GM21515 (cell line): ENCODE measurements at regions not wholly inside any gene's neighbourhood (a gene's known extent, or its start where the extent isn't known, plus 50 kb on each side); places are given as distances from the start of the nearest gene placed in this dataset.

ENCODE experiments used
- ATAC-seq: cut with Tn5 transposase; IDR thresholded peaks from one replicate; pipeline ENCODE4 v1.9.1; 2021; ENCODE audit not compliant: unreplicated experiment

DNA sequence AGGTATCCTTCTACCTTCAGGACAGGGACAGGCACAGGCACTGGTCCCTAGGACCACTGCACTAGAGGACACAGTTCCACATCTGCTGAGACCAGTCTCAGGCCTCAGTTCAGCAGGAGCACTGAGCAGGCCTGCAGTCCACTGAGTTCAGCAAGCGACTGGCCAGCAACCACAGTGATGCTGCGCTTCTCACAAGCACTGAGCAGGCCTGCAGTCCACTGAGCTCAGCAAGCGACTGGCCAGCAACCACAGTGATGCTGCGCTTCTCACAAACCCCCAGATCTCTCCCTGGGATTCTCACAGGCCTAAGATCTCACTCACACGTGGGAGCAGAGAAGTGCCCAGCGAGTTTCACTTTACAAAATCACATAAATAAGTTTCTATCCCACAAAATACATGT, 140.6 kb downstream of the IRS2 start:
- ATAC-seq: no peak

GRCh38 chr13:109644956-109645355, 141.4 kb downstream of the IRS2 start:
- no peak for ATAC-seq

- no peak for ATAC-seq
These were observed 142.2 kb downstream of the IRS2 start for GRCh38 chr13:109644069-109644750.

GRCh38 chr13:109642358-109642757, 144.0 kb downstream of the IRS2 start:
- no peak for ATAC-seq

DNA sequence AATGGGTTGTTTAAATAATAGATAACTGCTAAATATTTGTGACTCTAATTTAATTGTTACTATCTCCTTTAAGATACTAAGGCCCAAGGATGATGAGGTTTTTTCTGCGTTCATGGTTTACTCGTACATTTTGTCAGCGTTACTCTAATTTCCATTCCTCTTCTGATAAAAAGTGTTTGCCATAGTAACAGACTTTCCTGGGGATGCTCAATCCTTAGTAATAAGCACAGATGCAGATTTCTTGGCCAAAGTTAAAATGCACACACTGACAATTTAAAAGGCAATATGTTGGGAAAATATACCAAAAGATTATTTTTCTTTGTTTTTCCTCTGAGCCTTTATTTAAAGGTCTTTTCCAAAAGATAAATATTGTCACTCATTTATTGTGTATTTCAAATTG, 149.6 kb downstream of the IRS2 start:
- no peak for ATAC-seq

DNA sequence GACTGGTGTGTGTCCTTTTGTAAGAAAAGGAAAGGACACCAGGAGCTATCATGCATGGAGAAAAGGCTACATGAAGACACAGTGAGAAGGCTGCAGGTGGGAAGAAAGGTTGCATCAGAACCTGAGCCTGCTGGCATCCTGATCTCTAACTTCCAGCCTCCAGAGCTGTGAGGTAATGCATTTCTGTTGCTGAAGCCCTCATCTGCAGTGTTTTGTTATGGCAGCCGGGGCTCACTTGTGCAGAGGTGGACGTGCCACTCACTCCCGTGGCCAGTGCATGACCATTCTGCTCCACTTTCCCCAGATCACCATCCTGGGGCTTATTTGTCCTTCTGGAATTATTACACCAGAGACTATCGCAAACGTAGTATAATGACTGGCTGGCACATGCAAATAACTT, 155.3 kb downstream of the IRS2 start:
- no peak for ATAC-seq

DNA sequence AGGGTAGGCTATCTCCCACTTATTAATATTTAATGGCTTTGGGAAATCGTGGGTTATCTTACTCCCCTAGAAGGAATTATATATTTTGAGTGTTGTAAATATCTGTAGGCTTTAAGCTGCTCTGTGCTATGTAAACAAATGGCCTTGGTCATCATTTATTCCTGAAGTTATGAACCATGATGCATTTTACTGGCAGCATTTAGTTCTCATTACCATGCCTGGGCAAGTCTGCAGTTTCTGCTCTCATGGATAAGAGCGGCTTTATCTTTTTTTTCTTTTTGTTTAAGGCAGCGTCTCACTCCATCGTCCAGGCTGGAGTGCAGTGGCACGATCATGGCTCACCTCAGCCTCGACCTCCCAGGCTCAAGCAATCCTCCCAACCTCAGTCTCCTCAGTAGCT, 156.1 kb downstream of the IRS2 start:
- ATAC-seq: no peak

GRCh38 chr13:109629737-109630136, 156.6 kb downstream of the IRS2 start:
- ATAC-seq: no peak

DNA sequence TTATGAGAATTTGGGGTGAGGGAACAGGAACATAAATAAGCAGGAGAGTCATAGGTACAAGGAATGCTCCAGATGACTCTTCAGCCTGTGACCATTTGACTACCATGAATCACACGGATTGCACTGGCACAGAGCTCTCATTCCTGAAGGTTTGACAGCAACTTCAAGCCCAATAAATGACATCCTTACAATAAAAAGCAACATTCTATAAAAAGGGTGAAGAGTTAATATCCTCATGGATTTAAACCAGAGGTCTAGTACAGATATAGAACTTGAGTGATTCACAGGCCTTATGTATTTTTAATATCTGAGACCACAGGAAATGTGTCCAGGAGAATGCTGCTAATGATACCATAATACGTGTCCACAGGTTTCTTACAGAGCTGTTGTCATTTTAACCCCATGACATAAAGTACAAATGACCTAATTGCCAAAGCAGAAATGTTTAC, 158.1 kb downstream of the IRS2 start:
- ATAC-seq: no peak

DNA sequence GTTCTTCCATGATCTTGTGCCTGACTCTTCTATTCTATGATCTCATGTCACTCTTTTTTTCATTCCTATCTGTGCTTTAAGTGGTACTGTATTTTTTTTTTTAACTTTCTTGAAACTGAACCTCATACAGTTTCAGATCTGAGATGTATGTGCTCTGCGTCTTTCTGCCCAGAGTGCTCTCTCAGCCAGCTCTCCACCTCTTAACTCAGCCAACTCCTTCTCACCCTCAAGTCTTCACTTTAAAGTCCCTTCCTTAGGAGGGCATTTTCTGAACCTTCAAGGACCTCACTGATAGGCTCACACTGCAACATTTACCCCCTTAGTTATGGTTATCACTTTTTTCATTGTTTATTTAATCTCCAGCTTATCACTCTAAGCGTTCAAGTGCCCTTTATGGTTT, 158.7 kb downstream of the IRS2 start:
- ATAC-seq: no peak

GRCh38 chr13:109626386-109627171, 159.8 kb downstream of the IRS2 start:
- ATAC-seq: no peak

GRCh38 chr13:109625156-109625555, 161.2 kb downstream of the IRS2 start:
- no peak for ATAC-seq

DNA sequence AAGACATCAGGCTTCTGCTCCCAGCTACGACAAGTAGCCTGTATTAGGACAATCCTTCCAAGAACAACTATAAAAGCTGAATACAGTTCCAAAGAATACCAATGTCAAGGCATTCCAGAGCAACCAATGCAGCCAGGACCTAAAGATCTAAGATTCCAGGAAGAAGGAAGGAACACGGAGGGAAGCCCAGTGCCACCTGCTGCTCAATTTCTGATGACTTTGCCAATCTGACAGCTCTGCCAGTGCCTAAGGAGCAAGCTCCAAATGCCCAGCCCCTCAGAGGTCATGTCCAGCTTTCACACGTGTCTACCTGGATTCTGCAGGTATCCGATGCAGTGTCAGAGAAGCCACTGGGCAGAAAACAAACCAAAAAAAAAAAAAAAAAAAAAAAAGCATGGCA, 164.4 kb downstream of the IRS2 start:
- no peak for ATAC-seq

GRCh38 chr13:109615721-109616420, 170.5 kb downstream of the IRS2 start:
- ATAC-seq: no peak

- ATAC-seq: no peak
These were observed 174.3 kb downstream of the IRS2 start for GRCh38 chr13:109611912-109612691.

GRCh38 chr13:109610517-109610916, 175.9 kb downstream of the IRS2 start:
- ATAC-seq: no peak

DNA sequence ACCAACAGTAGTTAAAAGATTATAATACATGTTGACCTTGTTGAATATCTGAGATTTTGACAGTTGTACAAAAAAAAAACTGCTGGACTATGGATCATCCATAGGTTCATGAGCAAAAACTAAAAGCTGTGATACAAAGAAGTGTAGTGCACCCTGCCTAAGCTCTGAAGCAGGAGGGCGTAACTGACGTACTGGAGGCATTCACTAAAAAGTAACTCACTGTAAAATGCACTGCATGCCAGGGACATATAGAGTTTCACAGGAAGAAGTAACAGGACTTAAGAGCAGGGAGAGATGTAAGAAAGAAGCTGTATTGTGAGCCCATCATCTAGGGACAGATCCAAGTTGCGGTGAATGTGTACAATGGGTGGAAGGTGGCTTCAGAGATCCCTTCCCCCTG, 177.9 kb downstream of the IRS2 start:
- no peak for ATAC-seq

DNA sequence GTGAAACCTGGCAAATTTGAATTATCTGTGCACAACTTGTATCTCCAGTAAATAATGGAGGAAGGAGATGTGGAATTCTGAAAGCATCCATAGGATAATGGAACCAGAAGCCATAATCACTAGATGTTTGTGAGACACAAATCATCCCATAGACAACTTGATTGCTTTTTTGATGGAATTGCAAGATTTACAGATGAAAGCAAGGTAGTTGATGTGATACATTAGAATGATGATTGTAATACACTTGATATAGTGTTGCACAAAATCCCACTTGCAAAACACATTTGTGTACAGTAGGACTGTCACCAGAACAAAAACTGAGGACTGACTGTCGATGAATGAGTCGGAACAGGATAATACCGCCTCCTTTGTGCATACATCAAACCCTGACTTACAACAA, 178.3 kb downstream of the IRS2 start:
- ATAC-seq: no peak

GRCh38 chr13:109606520-109606919, 179.9 kb downstream of the IRS2 start:
- no peak for ATAC-seq

- ATAC-seq: no peak
These were observed 180.5 kb downstream of the IRS2 start for GRCh38 chr13:109605846-109606245.

- ATAC-seq: no peak
These were observed 181.5 kb downstream of the IRS2 start for GRCh38 chr13:109604894-109605293.
